Ureter (tissue), 1 donor: ENCODE measurements at regions not wholly inside any gene's neighbourhood (a gene's known extent, or its start where the extent isn't known, plus 50 kb on each side); places are given as distances from the start of the nearest gene placed in this dataset.

Experiments
- DNase-seq: peaks from one replicate; pipeline ENCODE4 v3.0.0-alpha.2; 2020; ENCODE audit warnings: low spot score
- donor health status: DM: yes; HTN: yes; CAD: no.

- peak; percentile 32 for DNase-seq
Measured at GRCh38 chr1:37238364-37239224, 204.3 kb upstream of the GRIK3 start.

DNA sequence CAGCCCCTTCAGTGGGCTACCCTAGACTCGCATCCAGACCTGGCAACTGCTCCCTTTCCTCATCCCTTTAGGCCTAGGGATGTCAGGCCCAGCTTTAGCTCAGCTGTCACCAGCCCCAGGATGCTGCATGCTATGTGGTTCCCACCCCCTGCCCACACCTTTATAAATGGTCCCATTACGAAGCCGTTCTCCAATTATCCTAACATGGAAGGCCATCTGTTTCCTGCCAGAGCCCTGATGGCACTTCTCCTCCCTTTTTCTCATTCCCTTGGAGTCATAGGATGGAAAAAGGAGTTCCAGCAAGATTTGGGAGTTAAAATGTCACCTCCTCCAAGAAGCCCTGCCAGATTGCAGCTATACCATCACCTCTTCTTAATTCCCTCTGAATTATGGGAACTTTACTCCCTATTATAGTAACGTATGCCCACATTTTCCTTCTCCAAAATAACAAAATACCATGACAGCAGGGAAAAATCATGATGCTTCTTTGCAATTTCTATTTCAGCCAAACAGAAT lies 205.0 kb upstream of the GRIK3 start:
- DNase-seq, result peak; percentile 18

DNA sequence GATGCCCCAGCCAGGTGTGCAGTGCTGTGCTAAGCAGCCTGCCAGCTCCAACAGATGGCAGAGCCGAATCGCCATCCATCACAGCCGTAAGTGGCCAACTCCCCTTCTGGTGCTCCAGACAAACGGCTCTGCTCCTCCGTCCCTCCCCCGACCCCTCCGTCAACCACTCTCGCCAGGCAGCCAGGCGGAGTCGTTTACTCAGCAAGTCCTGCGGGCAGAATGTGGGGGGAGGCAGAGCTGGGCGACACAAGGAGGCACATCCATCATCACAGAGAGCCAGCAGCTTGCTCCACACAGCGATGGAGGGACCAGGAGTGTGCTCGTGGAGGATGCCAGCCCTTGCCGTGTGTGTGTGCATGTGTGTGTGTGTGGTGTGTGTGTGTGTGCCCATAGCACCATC lies 206.6 kb upstream of the GRIK3 start:
- DNase-seq, result no peak

- DNase-seq, result no peak
Measured at GRCh38 chr1:37242501-37242900, 208.2 kb upstream of the GRIK3 start.

- no peak for DNase-seq
Measured at GRCh38 chr1:37243368-37244082, 209.2 kb upstream of the GRIK3 start.

DNA sequence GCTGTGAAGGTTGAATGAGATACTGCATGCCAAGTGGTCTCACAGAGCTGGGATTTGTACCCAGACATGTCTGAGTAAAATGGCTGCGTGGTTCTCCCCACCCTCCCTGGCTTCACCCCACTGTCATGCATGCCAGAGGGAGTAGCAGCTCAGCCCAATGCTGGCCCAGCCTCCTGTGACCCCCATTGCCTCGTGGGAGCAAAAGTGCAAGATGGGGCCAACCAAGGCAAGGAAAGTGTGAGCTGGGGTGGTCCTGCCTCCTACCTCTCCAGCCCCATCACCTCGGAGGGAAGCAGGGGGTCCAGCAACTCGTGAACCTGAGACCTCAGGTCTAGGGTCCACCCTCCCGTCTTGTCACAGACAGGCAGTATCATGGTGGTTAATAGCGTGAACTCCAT lies 209.8 kb upstream of the GRIK3 start:
- DNase-seq, result no peak

- DNase-seq, result no peak
Measured at GRCh38 chr1:37244815-37245214, 210.5 kb upstream of the GRIK3 start.

DNA sequence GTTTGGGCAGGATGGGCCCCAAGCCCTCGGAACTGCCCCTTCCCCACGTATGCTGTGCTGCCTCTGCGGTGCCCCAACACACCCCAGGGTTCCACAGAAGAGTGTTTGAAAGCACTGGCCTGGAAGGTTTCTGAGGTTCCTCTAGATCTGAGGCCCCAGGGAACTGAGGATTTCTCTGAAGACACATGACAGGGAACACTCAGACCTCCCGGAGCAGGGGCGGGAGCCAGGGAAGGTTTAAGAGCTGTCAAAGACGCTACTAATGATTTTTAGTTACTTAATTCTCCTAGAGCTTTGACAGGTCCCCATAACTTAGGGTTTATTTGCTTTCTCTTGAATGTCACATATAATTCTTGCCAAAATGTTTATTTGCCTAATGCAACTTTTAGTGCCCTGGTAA lies 212.3 kb upstream of the GRIK3 start:
- DNase-seq, result no peak

DNA sequence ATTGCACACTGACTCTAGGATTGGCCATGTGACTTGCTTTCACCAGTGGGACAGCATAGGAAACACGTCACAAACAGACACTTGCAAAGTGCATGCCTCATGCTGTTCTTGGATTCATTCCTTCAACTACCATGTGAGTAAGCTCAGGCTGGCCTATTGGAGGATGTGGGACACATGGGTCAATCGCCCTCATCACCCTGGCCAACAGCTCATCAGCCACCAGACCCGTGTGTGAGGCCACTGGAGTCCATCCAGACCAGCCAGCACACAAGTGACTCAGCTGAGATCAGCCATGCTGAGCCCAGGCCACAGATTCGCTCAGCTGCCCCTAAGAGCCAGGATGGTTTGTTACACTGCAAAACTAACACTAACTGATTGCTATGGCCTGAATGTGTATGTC lies 216.1 kb upstream of the GRIK3 start:
- DNase-seq, result no peak

DNA sequence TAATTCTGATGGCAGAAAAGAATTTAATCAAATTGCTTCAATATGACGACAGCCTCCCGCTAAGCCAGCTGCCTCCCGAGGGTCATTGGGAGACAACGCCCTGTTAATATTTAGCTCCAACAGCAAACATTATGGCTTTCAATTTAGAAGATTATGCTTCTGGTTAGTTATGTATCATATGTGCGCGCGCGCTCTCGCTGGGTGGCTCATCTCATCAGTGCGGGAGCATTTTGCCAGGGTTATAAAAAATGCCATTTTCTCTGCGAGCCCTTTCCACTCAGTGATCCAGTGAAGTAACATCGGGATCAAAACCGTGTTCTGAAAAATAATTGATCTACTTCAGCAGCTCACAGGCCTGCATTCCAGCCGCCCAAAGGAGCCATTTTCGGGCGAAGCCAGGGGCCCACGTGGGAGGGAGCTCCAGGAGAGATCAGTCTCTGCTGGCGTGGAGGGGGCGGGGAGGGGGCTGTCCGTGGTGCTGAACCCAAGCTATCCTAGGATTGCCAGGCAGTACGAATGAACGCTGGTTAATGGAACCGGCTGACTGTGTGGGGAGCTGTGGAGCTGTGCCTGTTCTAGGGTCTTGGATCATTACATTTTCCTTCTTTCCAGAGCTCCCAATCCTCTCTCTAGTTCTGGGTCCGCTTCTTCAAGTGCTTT lies 219.1 kb upstream of the ZC3H12A start:
- DNase-seq, result no peak

DNA sequence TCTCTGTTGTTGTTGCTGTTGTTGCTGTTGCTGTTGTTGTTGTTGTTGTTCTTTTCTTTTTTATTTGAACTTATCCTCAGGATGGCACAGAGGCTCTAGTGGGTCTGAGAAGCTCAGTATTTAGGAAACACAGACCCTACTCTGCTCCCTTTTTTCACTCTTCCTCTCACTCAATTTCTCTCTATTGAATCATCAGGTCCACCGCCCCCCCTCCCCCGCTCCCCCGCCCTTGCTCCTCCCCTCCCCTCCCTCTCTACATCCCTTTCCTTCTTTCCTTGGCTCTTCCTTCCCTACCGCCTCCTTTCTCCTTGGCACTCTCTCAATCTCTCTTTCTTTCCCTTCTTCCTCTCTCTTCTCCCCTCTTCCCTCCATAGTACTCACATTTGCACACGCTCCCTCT lies 218.5 kb upstream of the ZC3H12A start:
- no peak for DNase-seq

- DNase-seq, result no peak
Measured at GRCh38 chr1:37257646-37258045, 216.7 kb upstream of the ZC3H12A start.

GRCh38 chr1:37258068-37258467 lies 216.3 kb upstream of the ZC3H12A start:
- DNase-seq, result no peak

- DNase-seq, result no peak
Measured at GRCh38 chr1:37259019-37259418, 215.4 kb upstream of the ZC3H12A start.

DNA sequence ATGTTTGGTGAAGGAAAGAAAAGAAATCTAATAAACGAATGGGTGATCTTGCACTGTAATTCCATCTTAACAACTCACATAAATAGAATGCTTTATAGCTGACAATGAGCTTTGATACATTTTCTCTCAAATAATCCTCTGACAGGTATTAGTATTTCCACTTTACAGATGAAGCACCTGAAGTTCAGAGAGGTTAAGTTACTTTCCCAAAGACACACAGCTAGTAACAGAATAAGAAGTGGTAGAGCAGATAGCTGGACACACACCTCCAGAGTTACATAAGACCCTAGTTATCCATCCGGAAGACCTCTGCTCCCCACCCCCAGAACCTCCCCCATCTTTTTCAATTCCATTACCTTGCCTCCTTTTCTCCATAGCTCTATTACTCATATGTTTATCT lies 213.3 kb upstream of the ZC3H12A start:
- DNase-seq, result no peak

DNA sequence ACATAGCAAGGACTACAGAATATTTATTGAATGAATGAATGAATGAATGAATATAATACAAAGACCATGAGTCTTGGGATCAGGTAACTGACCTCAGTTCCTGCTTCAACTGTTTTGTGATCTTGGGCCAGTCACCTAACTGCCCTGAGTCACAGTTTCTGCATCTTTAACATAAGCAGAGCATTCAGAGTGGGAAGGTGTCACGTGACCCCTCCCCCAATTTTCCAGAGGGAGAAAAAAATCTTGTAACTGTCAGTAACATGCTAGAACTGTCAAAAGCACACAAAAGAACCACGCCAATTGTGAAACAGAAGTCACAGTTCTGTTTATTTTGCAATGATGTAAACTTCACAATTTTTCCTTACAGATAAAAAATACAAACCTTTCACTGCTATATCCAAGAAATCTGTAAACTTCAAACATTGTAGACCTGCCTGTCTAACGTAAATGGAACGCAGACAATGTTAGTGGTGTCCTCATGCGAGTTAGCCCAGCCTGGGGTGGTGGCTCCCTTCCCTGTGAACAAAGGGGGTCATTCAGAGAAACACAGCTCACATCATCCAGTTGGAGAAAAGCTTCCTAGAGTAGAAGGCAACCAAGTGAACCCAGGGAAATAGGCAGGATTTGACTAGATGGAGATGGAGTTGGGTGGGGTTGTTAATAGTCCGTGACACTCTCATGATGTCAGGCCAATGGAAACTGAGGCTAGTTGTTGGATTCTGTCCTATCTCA lies 211.8 kb upstream of the ZC3H12A start:
- no peak for DNase-seq

- DNase-seq, result no peak
Measured at GRCh38 chr1:37265156-37265555, 209.2 kb upstream of the ZC3H12A start.

DNA sequence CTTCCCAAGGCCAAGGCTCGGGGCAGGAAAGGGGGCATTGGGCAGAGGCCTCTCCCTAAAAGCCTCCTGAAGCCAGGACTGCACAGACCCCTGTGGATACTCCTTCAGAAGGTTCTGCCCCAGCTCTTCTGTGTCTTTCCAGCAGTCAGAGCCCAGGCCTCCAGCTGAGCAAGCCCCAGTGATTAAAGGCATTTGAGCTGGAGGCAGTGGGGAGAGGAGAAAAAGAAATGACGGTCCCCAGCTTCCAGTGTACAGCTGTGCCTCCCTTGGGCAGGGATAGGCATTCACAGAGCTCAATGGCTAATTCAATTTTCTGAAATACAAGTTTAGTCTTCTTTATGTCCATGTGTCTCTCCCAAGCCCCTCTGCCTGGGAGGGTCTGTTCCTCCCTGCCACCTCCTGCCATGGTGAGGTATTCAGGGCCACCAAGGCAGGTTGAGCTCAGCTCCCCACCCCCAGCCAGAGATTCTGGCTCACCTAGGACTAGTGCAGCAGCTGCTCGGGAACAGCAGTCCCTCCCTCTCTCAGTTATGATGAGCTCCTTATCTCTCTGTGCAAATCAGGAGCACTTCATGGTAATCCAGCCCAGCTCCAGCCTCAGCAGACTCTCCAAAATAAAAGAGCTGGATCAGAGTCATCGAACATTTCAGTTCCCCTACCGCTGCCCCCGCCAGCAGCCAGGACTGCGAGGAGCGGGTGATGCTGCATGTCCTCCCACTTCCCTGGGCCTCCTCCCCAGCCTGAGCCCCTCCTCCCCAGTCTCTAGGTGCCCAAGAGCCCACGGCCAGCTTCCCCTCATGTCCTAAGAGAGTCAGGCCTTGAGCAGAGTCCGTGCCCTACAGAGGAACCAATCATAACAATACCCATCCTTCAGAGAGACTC lies 208.4 kb upstream of the ZC3H12A start:
- DNase-seq, result no peak

- no peak for DNase-seq
Measured at GRCh38 chr1:37267111-37267835, 207.1 kb upstream of the ZC3H12A start.

GRCh38 chr1:37270639-37271038 lies 203.7 kb upstream of the ZC3H12A start:
- no peak for DNase-seq
